HCT116 (cell line): ENCODE measurements at regions not wholly inside any gene's neighbourhood (a gene's known extent, or its start where the extent isn't known, plus 50 kb on each side); places are given as distances from the start of the nearest gene placed in this dataset.

Experiments
- ATAC-seq: fragments of 200-7000 bp; cut with Tn5 transposase; 2 replicates; pipeline ENCODE4 v1.9.1; 2020; ENCODE audit warnings: mild to moderate bottlenecking, moderate library complexity
- BruUV-seq: library from RNA; stranded (reverse); fragments of 400-500 nt; replicated peaks from 2 replicates; lab custom pipeline; 2021; lab: Mats Ljungman, UMichigan
- CTCF ChIA-PET: fragments of 300-600 bp; sonication (Branson Sonifier 250); formaldehyde crosslinking; loops from one replicate; lab custom pipeline; 2021; ENCODE audit warnings: antibody characterized with exemption; lab: Charles Lee
- POLR2A ChIA-PET: fragments of 300-600, 350-600 bp; sonication (Branson Sonifier 250); formaldehyde crosslinking; loops from one replicate; lab custom pipeline; 2021; ENCODE audit warnings: antibody characterized with exemption; lab: Charles Lee
- RAD21 ChIA-PET, 2 experiments: fragments of 300-600 bp; sonication (Branson Sonifier 250); formaldehyde crosslinking; loops; one replicate each; lab custom pipeline; 2023; ENCODE audit warnings: low total read pairs in 2 of 2; ENCODE audit not compliant: uncharacterized antibody in 2 of 2, unreplicated experiment in 2 of 2, low non-redundant PET in 1 of 2; lab: Charles Lee
- DNase-seq: peaks from one replicate; pipeline ENCODE4 v3.0.0-alpha.2; 2010; ENCODE audit warnings: low read depth, low spot score
- H2AFZ ChIP-seq: fragments of 200-600 bp; shearing (Covaris generic), sonication (generic); 2 replicates; pipeline ENCODE4 v1.6.1; 2017; ENCODE audit warnings: low read depth, mixed run types, mixed read lengths, antibody characterized with exemption, low read length; ENCODE audit not compliant: poor library complexity, severe bottlenecking
- H3K27ac ChIP-seq: 2 replicates; pipeline ENCODE4 v1.5.1; 2012; ENCODE audit warnings: low read depth, low read length
- H3K27me3 ChIP-seq: fragments of 200-600 bp; sonication (generic); 2 replicates; pipeline ENCODE4 v1.6.1; 2016; ENCODE audit warnings: mixed run types, low read length, mixed read lengths; ENCODE audit not compliant: insufficient read depth
- H3K36me3 ChIP-seq, 2 experiments: fragments of 200-500 bp in 1 of 2; fragments of 200-600 bp in 1 of 2; sonication (Bioruptor generic) in 1 of 2; sonication (generic) in 1 of 2; 2 replicates each; pipeline versions ENCODE4 v1.5.1 to v1.6.1; 2014 to 2016; ENCODE audit warnings: low read length in 2 of 2, inconsistent platforms in 1 of 2, mixed read lengths in 1 of 2, mixed run types in 1 of 2; ENCODE audit not compliant: insufficient read depth in 2 of 2, control insufficient read depth in 1 of 2
- H3K4me1 ChIP-seq, 2 experiments: fragments of 200-600 bp in 1 of 2; sonication (generic) in 1 of 2; 2 replicates each; pipeline versions ENCODE4 v1.5.1 to v1.6.1; 2012 to 2017; ENCODE audit warnings: low read length in 2 of 2, inconsistent platforms in 1 of 2, mild to moderate bottlenecking in 1 of 2, mixed read lengths in 1 of 2, mixed run types in 1 of 2, moderate library complexity in 1 of 2; ENCODE audit not compliant: insufficient read depth in 2 of 2, control insufficient read depth in 1 of 2
- H3K4me2 ChIP-seq: fragments of 200-600 bp; sonication (generic); 2 replicates; pipeline ENCODE4 v1.6.1; 2017; ENCODE audit warnings: mixed run types, low read length, mixed read lengths
- H3K4me3 ChIP-seq, 2 experiments: fragments of 200-600 bp in 1 of 2; sonication (generic) in 1 of 2; replicated peaks in 1 of 2; 2 replicates each; pipeline ENCODE4 v1.5.1; 2011 to 2016; ENCODE audit warnings: low read length in 2 of 2, control low read depth in 1 of 2, low read depth in 1 of 2, mild to moderate bottlenecking in 1 of 2, mixed read lengths in 1 of 2, mixed run types in 1 of 2
- H3K79me2 ChIP-seq: fragments of 200-600 bp; sonication (generic); 2 replicates; pipeline ENCODE4 v1.6.1; 2017; ENCODE audit warnings: mild to moderate bottlenecking, mixed run types, low read length, moderate library complexity, mixed read lengths; ENCODE audit not compliant: insufficient read depth
- H3K9ac ChIP-seq: fragments of 200-600 bp; sonication (generic); 2 replicates; pipeline ENCODE4 v1.6.1; 2016; ENCODE audit warnings: low read length, mixed read lengths
- H3K9me2 ChIP-seq: fragments of 200-600 bp; sonication (generic), shearing (Covaris generic); 2 replicates; pipeline ENCODE4 v1.6.1; 2017; ENCODE audit warnings: mixed run types, mild to moderate bottlenecking, moderate library complexity; ENCODE audit not compliant: insufficient read depth
- H3K9me3 ChIP-seq, 2 experiments: fragments of 200-500 bp in 1 of 2; fragments of 200-600 bp in 1 of 2; sonication (Bioruptor generic) in 1 of 2; sonication (generic) in 1 of 2; 2 replicates each; pipeline ENCODE4 v1.6.1; 2014 to 2017; ENCODE audit warnings: low read length in 2 of 2, mixed read lengths in 2 of 2, inconsistent platforms in 1 of 2, low read depth in 1 of 2, mild to moderate bottlenecking in 1 of 2, mixed run types in 1 of 2, moderate library complexity in 1 of 2; ENCODE audit not compliant: control insufficient read depth in 1 of 2, insufficient read depth in 1 of 2
- H4K20me1 ChIP-seq: fragments of 200-600 bp; sonication (generic), shearing (Covaris generic); 2 replicates; pipeline ENCODE4 v1.6.1; 2017; ENCODE audit warnings: mixed run types, mild to moderate bottlenecking, moderate library complexity; ENCODE audit not compliant: insufficient read depth
- CTCF ChIP-seq, 3 experiments: fragments of 200-600 bp in 1 of 3; sonication (generic) in 1 of 3; IDR thresholded peaks in 2 of 3; conservative IDR thresholded peaks in 1 of 3; 2 replicates each; pipeline ENCODE4 v1.5.1; 2012 to 2017; ENCODE audit warnings: low read depth in 2 of 3, low read length in 2 of 3, antibody characterized with exemption in 1 of 3, borderline replicate concordance in 1 of 3, control low read depth in 1 of 3, mild to moderate bottlenecking in 1 of 3, mixed read lengths in 1 of 3, mixed run types in 1 of 3, moderate library complexity in 1 of 3; ENCODE audit not compliant: insufficient read depth in 1 of 3
- FOSL1 ChIP-seq: IDR thresholded peaks from 2 replicates; pipeline ENCODE4 v1.6.1; 2012; ENCODE audit warnings: low read depth
- JUND ChIP-seq: IDR thresholded peaks from 2 replicates; pipeline ENCODE4 v1.6.1; 2012
- MAX ChIP-seq: IDR thresholded peaks from 2 replicates; pipeline ENCODE4 v1.6.1; 2012
- POLR2A ChIP-seq: IDR thresholded peaks from 2 replicates; pipeline ENCODE4 v1.7.0; 2011; ENCODE audit warnings: borderline replicate concordance; ENCODE audit not compliant: insufficient read depth, insufficient read length; ENCODE audit errors: extremely low read depth
- POLR2AphosphoS5 ChIP-seq: IDR thresholded peaks from 2 replicates; pipeline ENCODE4 v1.6.1; 2011; ENCODE audit warnings: mild to moderate bottlenecking, low read depth, low read length, moderate library complexity
- SP1 ChIP-seq: IDR thresholded peaks from 2 replicates; pipeline ENCODE4 v1.6.1; 2012; ENCODE audit warnings: low read depth
- SRF ChIP-seq: IDR thresholded peaks from 2 replicates; pipeline ENCODE4 v1.6.1; 2012; ENCODE audit warnings: low read depth
- ZBTB33 ChIP-seq: IDR thresholded peaks from 2 replicates; pipeline ENCODE4 v1.6.1; 2011; ENCODE audit warnings: mild to moderate bottlenecking, low read length, moderate library complexity; ENCODE audit not compliant: insufficient replicate concordance; ENCODE audit errors: extremely low read depth
- ZFX ChIP-seq: fragments of 450-650 bp; IDR thresholded peaks from 2 replicates; pipeline ENCODE4 v1.6.1; 2017
- ZNF274 ChIP-seq: fragments of 200-500 bp; sonication (Bioruptor generic); IDR thresholded peaks from 2 replicates; pipeline ENCODE4 v1.6.1; 2014; ENCODE audit warnings: mild to moderate bottlenecking, low read depth, low read length, inconsistent platforms
- intact Hi-C: fragments of 100-400 bp; cut with micrococcal nuclease; formaldehyde crosslinking; loops from 2 replicates; pipeline ENCODE4 v1.10.0; 2022

GRCh38 chr5:54360925-54361662 lies 50.7 kb upstream of the ARL15 start:
- H2AFZ ChIP-seq: no peak overlapping the region
- no peaks in the 10 kb centered on the region for H3K79me2 ChIP-seq
- DNase-seq: no peak
- H3K36me3 ChIP-seq: no peaks in the 10 kb centered on the region
- H3K9me2 ChIP-seq: no peaks in the 10 kb centered on the region
- H4K20me1 ChIP-seq: no peaks in the 10 kb centered on the region
- H3K9ac ChIP-seq: no peak overlapping the region
- no peaks in the 10 kb centered on the region for H3K9me3 ChIP-seq
- CTCF ChIA-PET: no interaction called here
- no peak for ATAC-seq
- intact Hi-C loops: no loop called here
- TF ChIP-seq SP1 (no peak), ZBTB33 (no peak), FOSL1 (no peak), POLR2AphosphoS5 (no peak), ZFX (no peak), CTCF (IDR thresholded peaks at IDR 0.05 in 2 of 3, conservative IDR thresholded peaks at IDR 0.05 in 1 of 3; ENCODE audit: borderline replicate concordance in 1 of 3, insufficient read depth in 1 of 3, low read depth in 2 of 3, low read length in 2 of 3) (no peak), JUND (no peak), SRF (no peak), MAX (no peak), ZNF274 (no peak), POLR2A (no peak)
- POLR2A ChIA-PET: no interaction called here
- RAD21 ChIA-PET: no interaction called here
- no TSS peak for BruUV-seq
- peaks cover 0 to 5% of the 10 kb centered on the region in 2 experiments; a peak in 1 of 4 replicates for H3K4me1 ChIP-seq
- no peak overlapping the region for H3K27ac ChIP-seq
- H3K4me3 ChIP-seq: no peak overlapping the region
- no peak overlapping the region for H3K4me2 ChIP-seq
- no peaks in the 10 kb centered on the region for H3K27me3 ChIP-seq
